Neuronal stem cell (in vitro differentiated cells): ENCODE measurements at regions not wholly inside any gene's neighbourhood (a gene's known extent, or its start where the extent isn't known, plus 50 kb on each side); places are given as distances from the start of the nearest gene placed in this dataset.

ENCODE experiments used
- DNase-seq: peaks from one replicate; pipeline ENCODE4 v3.0.0-alpha.2; 2013; ENCODE audit warnings: low spot score
- H2AFZ ChIP-seq: one replicate; pipeline ENCODE4 v1.6.1; 2013; ENCODE audit warnings: mild to moderate bottlenecking, low read length, inconsistent platforms
- H2AK5ac ChIP-seq: 2 replicates; pipeline ENCODE4 v1.6.1; 2013; ENCODE audit warnings: low read depth, mild to moderate bottlenecking, inconsistent platforms, low read length, moderate library complexity, mixed read lengths
- H2BK120ac ChIP-seq: 2 replicates; pipeline ENCODE4 v1.6.1; 2013; ENCODE audit warnings: low read depth, mild to moderate bottlenecking, inconsistent platforms, low read length, moderate library complexity, mixed read lengths
- H2BK12ac ChIP-seq: one replicate; pipeline ENCODE4 v1.6.1; 2013; ENCODE audit warnings: low read length, inconsistent platforms
- H2BK15ac ChIP-seq: 2 replicates; pipeline ENCODE4 v1.6.1; 2013; ENCODE audit warnings: mild to moderate bottlenecking, low read length, inconsistent platforms, mixed read lengths
- H2BK5ac ChIP-seq: one replicate; pipeline ENCODE4 v1.6.1; 2013; ENCODE audit warnings: inconsistent platforms, mild to moderate bottlenecking, low read length, moderate library complexity
- H3K14ac ChIP-seq: one replicate; pipeline ENCODE4 v1.6.1; 2013; ENCODE audit warnings: low read length, inconsistent platforms
- H3K18ac ChIP-seq: 2 replicates; pipeline ENCODE4 v1.6.1; 2013; ENCODE audit warnings: low read length, inconsistent platforms
- H3K23ac ChIP-seq: 2 replicates; pipeline ENCODE4 v1.6.1; 2013; ENCODE audit warnings: low read depth, mild to moderate bottlenecking, mixed read lengths, low read length, inconsistent platforms; ENCODE audit not compliant: poor library complexity
- H3K27ac ChIP-seq: replicated peaks from 3 replicates; pipeline ENCODE4 v1.5.1; 2013; ENCODE audit warnings: low read length, inconsistent platforms
- H3K27me3 ChIP-seq, 3 experiments: 2 replicates each; pipeline ENCODE4 v1.6.1; 2013; ENCODE audit warnings: low read length in 3 of 3, mild to moderate bottlenecking in 2 of 3, inconsistent platforms in 1 of 3, low read depth in 1 of 3, mixed read lengths in 1 of 3, moderate library complexity in 1 of 3; ENCODE audit not compliant: control insufficient read depth in 3 of 3, insufficient read depth in 3 of 3
- H3K36me3 ChIP-seq, 2 donors: replicated peaks in 1 of 2; 2 replicates each; pipeline ENCODE4 v1.6.1; 2013; ENCODE audit warnings: low read length in 2 of 2; ENCODE audit not compliant: control insufficient read depth in 2 of 2, insufficient read depth in 2 of 2
- H3K4ac ChIP-seq: 2 replicates; pipeline ENCODE4 v1.6.1; 2013; ENCODE audit warnings: inconsistent platforms, mild to moderate bottlenecking, low read length, moderate library complexity
- H3K4me1 ChIP-seq, 2 donors: 1 replicate in 1 of 2; 2 replicates in 1 of 2; pipeline ENCODE4 v1.6.1; 2013; ENCODE audit warnings: low read length in 2 of 2, low read depth in 1 of 2; ENCODE audit not compliant: control insufficient read depth in 2 of 2, insufficient read depth in 1 of 2
- H3K4me2 ChIP-seq: one replicate; pipeline ENCODE4 v1.6.1; 2013; ENCODE audit warnings: mild to moderate bottlenecking, low read length, inconsistent platforms; ENCODE audit not compliant: insufficient read depth, poor library complexity, severe bottlenecking
- H3K4me3 ChIP-seq, 2 donors: 2 replicates each; pipeline ENCODE4 v1.5.1; 2013; ENCODE audit warnings: low read length in 2 of 2, mild to moderate bottlenecking in 2 of 2, inconsistent platforms in 1 of 2, moderate library complexity in 1 of 2
- H3K79me1 ChIP-seq: one replicate; pipeline ENCODE4 v1.6.1; 2013; ENCODE audit warnings: low read depth, mild to moderate bottlenecking, inconsistent platforms, low read length, moderate library complexity
- H3K9ac ChIP-seq: one replicate; pipeline ENCODE4 v1.6.1; 2013; ENCODE audit warnings: mild to moderate bottlenecking, low read depth, low read length, inconsistent platforms; ENCODE audit not compliant: poor library complexity
- H3K9me3 ChIP-seq, 2 donors: replicated peaks in 1 of 2; 2 replicates each; pipeline versions ENCODE3 to v1.6.1; 2013; ENCODE audit warnings: low read length in 2 of 2, mild to moderate bottlenecking in 2 of 2, inconsistent platforms in 1 of 2, low read depth in 1 of 2, mixed read lengths in 1 of 2, moderate library complexity in 1 of 2; ENCODE audit not compliant: control insufficient read depth in 2 of 2, insufficient read depth in 1 of 2
- H4K8ac ChIP-seq: one replicate; pipeline ENCODE4 v1.6.1; 2013; ENCODE audit warnings: low read depth, mild to moderate bottlenecking, inconsistent platforms, low read length, moderate library complexity
- H4K91ac ChIP-seq: one replicate; pipeline ENCODE4 v1.6.1; 2013; ENCODE audit warnings: low read length, low read depth, mild to moderate bottlenecking, inconsistent platforms; ENCODE audit not compliant: poor library complexity
- WGBS, 2 donors: extraction: QIAGEN DNeasy Blood & Tissue Kit; methylation state at CpG; one replicate each; pipeline ENCODE4 v1.1.7; 2013; ENCODE audit warnings: missing lambda C conversion rate in 2 of 2, mixed read lengths in 1 of 2; ENCODE audit not compliant: insufficient read length in 2 of 2, insufficient replicate concordance in 1 of 2; ENCODE audit errors: extremely low coverage in 2 of 2; 5-methylcytosine and 5-hydroxymethylcytosine counted together

DNA sequence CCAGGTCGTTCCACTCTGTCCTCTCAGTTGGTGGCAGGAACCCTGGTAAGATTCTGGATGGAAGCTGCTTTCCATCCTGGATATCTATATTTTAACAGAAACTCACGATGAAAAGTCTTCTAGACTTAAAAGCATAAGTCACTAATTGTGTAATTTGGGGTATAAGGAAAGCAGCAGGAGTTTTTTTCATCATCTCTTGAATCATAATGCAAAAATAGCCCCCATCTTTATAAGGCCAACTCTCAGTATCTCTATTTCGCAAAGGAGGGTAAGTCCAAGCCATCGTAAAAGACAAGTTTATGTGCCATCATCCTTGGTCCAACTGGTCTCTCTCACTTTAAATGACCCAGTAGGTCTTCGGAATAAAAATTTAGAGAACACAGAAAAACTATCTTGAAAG, 95.1 kb downstream of the FAM50B start:
- H3K4ac ChIP-seq = no peak overlapping the region
- H3K4me2 ChIP-seq = no peak overlapping the region
- no peak overlapping the region for H4K8ac ChIP-seq
- no peak overlapping the region for H3K27ac ChIP-seq
- no peak overlapping the region for H2BK15ac ChIP-seq
- no peak overlapping the region for H2AFZ ChIP-seq
- no peak overlapping the region for H3K4me3 ChIP-seq
- no peak overlapping the region for H2BK5ac ChIP-seq
- H3K27me3 ChIP-seq = no peaks in the 10 kb centered on the region
- H3K4me1 ChIP-seq = no peaks in the 10 kb centered on the region
- H3K18ac ChIP-seq = no peak overlapping the region
- DNase-seq = no peak
- H2BK12ac ChIP-seq = no peak overlapping the region
- WGBS, 2 donors = no CpG with 5 or more reads among the region's 5 CpGs
- H3K14ac ChIP-seq = no peak overlapping the region
- no peaks in the 10 kb centered on the region for H3K79me1 ChIP-seq
- no peak overlapping the region for H3K9ac ChIP-seq
- H3K23ac ChIP-seq = no peak overlapping the region
- H3K36me3 ChIP-seq = no peaks in the 10 kb centered on the region
- H2BK120ac ChIP-seq = no peak overlapping the region
- H2AK5ac ChIP-seq = no peak overlapping the region
- no peaks in the 10 kb centered on the region for H3K9me3 ChIP-seq
- no peak overlapping the region for H4K91ac ChIP-seq

DNA sequence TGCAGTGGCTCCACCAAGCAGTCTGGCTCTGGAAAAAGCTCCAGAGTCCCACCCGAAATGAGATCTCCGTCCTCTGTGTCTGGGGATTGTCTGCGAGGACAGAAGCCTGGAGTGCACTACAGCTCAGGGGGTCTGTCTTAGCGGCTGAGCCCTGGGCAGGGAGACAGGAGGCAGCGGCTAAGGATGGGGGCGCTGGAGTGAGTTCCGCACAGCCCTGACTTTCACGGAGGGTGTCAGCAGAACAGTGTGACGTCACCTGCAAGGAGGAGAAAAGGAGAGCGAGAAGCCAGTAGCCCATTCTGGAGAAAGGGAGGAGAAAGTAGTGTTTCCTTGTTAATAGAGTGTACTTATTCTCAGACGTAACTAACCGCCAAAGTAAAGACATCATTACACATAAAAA, 97.6 kb downstream of the FAM50B start:
- Histone ChIP-seq H3K36me3 (no peaks in the 10 kb centered on the region), H3K4ac (no peak overlapping the region), H3K79me1 (no peaks in the 10 kb centered on the region), H2BK12ac (no peak overlapping the region), H3K4me3 (no peak overlapping the region), H3K4me2 (no peak overlapping the region), H3K18ac (peak overlapping the region; percentile 58), H3K23ac (no peak overlapping the region), H4K8ac (no peak overlapping the region), H2BK15ac (no peak overlapping the region), H2AK5ac (no peak overlapping the region), H3K4me1 (no peaks in the 10 kb centered on the region), H3K27me3 (no peaks in the 10 kb centered on the region), H3K9ac (no peak overlapping the region), H2BK5ac (no peak overlapping the region), H2BK120ac (no peak overlapping the region), H4K91ac (no peak overlapping the region), H3K9me3 (no peaks in the 10 kb centered on the region), H2AFZ (no peak overlapping the region), H3K14ac (no peak overlapping the region), H3K27ac (no peak overlapping the region)
- no peak for DNase-seq
- WGBS, 2 donors = no CpG with 5 or more reads among the region's 12 CpGs

- Histone ChIP-seq H2AFZ (no peak overlapping the region), H2BK12ac (no peak overlapping the region), H3K27me3 (no peaks in the 10 kb centered on the region), H3K36me3 (no peaks in the 10 kb centered on the region), H3K23ac (no peak overlapping the region), H3K4me3 (no peak overlapping the region), H4K91ac (no peak overlapping the region), H2BK15ac (no peak overlapping the region), H2BK120ac (no peak overlapping the region), H3K9me3 (peaks cover 0 to 2% of the 10 kb centered on the region in 2 donors), H3K79me1 (no peaks in the 10 kb centered on the region), H3K4me2 (no peak overlapping the region), H3K14ac (no peak overlapping the region), H3K4ac (no peak overlapping the region), H3K27ac (no peak overlapping the region), H3K18ac (no peak overlapping the region), H3K4me1 (no peaks in the 10 kb centered on the region), H3K9ac (no peak overlapping the region), H2AK5ac (no peak overlapping the region), H2BK5ac (no peak overlapping the region), H4K8ac (no peak overlapping the region)
- no peak for DNase-seq
- WGBS, 2 donors = no CpG with 5 or more reads among the region's 4 CpGs
Measured at GRCh38 chr6:3948866-3949265, 99.7 kb downstream of the FAM50B start.

- Histone ChIP-seq H3K18ac (no peak overlapping the region), H4K8ac (no peak overlapping the region), H3K4me1 (no peaks in the 10 kb centered on the region), H3K23ac (no peak overlapping the region), H3K4ac (no peak overlapping the region), H3K27me3 (no peaks in the 10 kb centered on the region), H3K79me1 (no peaks in the 10 kb centered on the region), H2BK120ac (no peak overlapping the region), H3K14ac (no peak overlapping the region), H2AK5ac (no peak overlapping the region), H3K9me3 (peaks cover 0 to 2% of the 10 kb centered on the region in 2 donors), H2BK15ac (no peak overlapping the region), H2AFZ (no peak overlapping the region), H2BK12ac (no peak overlapping the region), H3K4me3 (no peak overlapping the region), H3K9ac (no peak overlapping the region), H3K36me3 (no peaks in the 10 kb centered on the region), H4K91ac (no peak overlapping the region), H2BK5ac (no peak overlapping the region), H3K4me2 (no peak overlapping the region), H3K27ac (no peak overlapping the region)
- no peak for DNase-seq
- WGBS, 2 donors = no CpG with 5 or more reads among the region's 6 CpGs
Measured at GRCh38 chr6:3949521-3949920, 100.3 kb downstream of the FAM50B start.
